ENCODE measurements at regions not wholly inside any gene's neighbourhood (a gene's known extent, or its start where the extent isn't known, plus 50 kb on each side); places are given as distances from the start of the nearest gene placed in this dataset.

GRCh38 chr6:91646649-91647048 is 1059.8 kb upstream of the MAP3K7 start (continued):
- TF ChIP-seq BACH1 (IDR thresholded peaks at IDR 0.05; ENCODE audit: low read length): no peak
- TF ChIP-seq ZNF274 (IDR thresholded peaks at IDR 0.05; ENCODE audit: borderline replicate concordance, extremely low read depth, low read length): no peak
- TF ChIP-seq POLR2A (IDR thresholded peaks at IDR 0.05; ENCODE audit: control extremely low read depth in 1 of 2, low read depth in 2 of 2, low read length in 2 of 2): no peak

Measured in H1 (cell line).